ENCODE measurements at regions not wholly inside any gene's neighbourhood (a gene's known extent, or its start where the extent isn't known, plus 50 kb on each side); places are given as distances from the start of the nearest gene placed in this dataset.
"Not testable (repeated sequence)": the region's sequence is repeated elsewhere in the genome, so short reads cannot be mapped to it uniquely, and the experiment has no call there.

DNA sequence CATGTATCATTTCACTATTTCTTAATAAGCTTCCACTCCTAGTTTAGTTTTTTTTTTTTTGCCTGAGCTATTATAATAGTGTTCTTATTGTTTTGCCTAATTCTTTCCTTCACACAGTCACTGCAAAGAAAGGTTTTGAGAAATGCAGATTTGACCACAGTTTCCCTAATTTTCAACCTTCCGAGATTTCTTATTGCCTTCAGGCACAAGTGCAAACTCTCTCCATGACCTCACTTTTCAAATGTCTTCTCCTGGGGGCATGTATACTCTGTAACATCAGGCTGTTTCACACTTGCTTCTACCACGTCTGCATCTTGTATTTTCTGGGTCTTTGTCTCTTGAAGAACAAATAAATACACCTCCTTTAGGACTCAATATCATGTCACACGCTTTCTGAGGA, 339.0 kb upstream of the CITED2 start:
- DNase-seq (ENCODE audit: low read depth in 2 of 2) = no peak

- DNase-seq (ENCODE audit: low read depth in 2 of 2) = no peak
Measured at GRCh38 chr6:139712830-139713229, 338.4 kb upstream of the CITED2 start.

DNA sequence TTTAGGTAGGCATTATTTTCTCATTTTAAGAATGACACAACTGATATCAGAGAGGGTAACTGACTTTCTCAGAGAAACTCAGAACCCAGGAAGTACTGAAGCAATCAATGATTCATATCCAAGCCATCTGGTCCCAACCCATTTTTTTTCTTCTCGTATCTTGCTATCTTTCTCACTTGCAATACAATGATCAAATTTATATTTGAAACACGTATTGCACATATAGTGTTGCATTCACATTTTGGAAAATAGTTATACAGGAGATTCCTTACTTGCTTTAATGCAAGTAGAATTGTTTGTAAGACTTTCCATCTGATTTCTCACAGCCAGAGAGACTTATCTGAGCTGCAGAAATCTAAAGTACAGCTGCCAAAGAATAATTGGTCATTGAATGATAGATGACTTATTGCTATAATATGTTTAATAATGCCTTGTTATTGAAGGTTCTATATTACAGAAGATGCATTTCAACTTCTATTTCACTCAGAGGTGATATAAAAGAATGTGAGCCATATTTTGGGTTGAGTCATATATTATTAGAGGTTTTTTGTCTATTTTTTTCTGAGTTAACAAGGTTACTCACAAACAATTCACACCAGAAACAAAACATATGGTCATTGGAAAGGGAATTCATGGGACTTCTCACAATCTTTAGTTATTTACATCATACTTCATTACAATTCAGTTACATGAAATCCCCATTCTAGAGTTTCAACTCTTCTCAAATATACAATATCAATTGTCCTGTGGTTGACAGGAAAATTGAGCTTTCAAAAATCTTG, 337.5 kb upstream of the CITED2 start:
- DNase-seq (ENCODE audit: low read depth in 2 of 2) = no peak

DNA sequence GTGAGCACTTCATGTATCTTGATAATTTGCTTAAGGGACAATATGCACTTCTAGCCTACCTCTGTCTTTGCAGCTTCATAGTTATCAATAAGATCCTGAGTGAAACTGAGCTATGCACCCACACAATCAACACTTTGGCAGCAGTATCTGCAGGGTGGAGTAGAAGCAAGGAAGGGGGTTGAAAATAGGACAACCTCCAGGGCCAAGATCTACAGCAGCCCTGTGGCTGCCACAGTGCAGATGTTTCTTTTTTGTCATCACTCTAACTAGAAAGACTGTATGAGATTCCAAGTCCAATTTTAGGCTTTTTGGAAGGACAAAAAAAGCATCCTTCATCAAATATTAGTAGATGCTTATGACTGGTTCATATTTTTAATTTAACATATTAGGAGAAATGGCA, 336.1 kb upstream of the CITED2 start:
- no peak for DNase-seq (ENCODE audit: low read depth in 2 of 2)

DNA sequence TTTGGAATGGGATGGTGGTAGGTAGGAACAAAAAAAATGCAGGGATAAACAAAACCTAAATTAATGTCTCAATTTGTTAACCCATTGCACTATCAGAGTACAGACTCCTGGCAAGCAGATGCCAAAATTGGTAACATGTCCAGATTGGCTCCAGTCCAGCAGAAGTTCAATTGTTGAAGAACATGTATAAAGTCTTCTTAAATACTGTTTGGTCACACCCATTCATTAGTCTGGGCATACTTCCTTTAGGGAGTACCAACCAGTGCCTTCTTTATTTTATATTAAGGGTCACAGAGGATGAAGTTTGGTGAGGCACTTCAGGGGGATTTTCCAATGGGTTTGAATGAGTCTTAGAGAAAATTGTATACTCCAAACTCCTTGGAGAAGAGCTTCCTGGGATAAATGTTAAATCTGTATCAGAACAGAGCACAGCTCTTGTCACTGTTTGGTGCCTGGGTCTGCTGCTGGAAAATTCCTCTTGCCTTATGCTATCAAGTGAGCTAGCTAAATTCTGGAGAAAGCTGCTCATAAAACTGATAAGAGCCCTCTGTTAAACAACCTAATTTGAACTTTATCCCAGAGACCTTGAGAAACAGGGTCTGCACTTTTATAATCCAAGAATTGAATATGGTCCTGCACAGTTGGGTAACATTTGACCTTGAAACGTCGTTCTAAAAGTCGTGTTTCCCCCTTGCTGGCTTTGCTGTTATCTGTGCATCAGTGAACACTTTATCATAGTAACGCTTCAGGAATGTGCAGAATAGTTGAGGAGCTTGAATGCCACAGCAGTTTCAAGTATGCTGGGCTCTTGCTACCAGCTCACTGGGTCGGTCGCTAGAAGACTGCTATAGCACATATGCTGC, 334.1 kb upstream of the CITED2 start:
- DNase-seq (ENCODE audit: low read depth in 2 of 2) = no peak

GRCh38 chr6:139706912-139707311, 332.5 kb upstream of the CITED2 start:
- no peak for DNase-seq (ENCODE audit: low read depth in 2 of 2)

DNA sequence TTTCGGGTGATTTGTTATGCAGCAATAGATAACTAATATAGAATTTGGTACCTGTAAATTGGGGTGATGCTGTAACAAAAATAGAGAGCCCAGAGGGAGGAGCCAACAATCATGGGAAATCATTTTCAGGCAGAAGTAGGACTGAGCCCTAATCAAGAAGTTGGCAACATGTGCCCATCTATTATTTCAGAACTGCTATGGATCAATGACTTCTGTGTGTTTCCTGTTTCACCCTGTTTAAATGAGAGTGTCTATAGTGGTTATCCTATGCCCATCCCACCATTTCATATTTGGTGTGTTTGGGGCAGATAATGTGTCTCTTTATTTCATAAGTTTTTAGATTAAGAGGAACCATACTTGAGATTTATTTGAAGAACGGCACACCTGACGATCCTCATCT, 330.8 kb upstream of the CITED2 start:
- DNase-seq (ENCODE audit: low read depth in 2 of 2) = no peak

DNA sequence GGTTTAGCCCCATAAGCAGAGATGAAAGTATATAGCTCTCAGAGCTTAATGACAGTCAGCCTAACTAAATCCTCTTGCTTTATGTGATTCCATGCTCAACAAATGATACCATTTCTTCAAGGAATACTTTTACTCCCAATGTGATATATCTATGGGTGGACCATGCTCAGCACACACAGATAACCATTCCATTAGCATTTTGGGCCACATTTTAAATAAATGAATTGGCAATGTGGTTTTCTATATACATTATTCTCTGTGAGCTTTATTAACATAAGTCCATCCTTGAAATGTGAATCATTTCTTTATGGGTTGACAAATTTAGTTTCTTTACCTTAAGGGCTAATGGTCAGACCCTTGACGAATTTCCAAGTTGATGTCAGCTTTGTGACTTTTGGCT, 329.3 kb upstream of the CITED2 start:
- no peak for DNase-seq (ENCODE audit: low read depth in 2 of 2)

- no peak for DNase-seq (ENCODE audit: low read depth in 2 of 2)
Measured at GRCh38 chr6:139702706-139703105, 328.3 kb upstream of the CITED2 start.

DNA sequence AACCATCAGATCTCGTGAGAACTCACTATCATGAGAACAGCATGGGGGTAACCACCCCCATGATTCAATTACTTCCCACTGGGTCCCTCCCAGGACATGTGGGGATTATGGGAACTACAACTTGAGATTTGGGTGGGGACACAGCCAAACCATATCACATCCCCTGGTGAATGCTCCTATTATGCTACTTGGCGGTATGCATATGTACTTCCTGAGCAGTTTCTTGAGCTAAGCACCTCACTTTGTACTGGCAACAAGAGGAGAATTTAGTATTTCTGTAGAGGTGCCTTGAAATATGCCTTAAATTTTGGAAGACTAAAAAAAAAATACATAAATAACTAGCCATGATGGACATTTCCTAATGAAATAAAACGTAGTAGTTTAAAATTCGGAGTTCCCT, 327.2 kb upstream of the CITED2 start:
- DNase-seq (ENCODE audit: low read depth in 2 of 2) = no peak

GRCh38 chr6:139701003-139701402, 326.6 kb upstream of the CITED2 start:
- DNase-seq (ENCODE audit: low read depth in 2 of 2) = no peak

GRCh38 chr6:139699911-139700310, 325.5 kb upstream of the CITED2 start:
- DNase-seq (ENCODE audit: low read depth in 2 of 2) = no peak

DNA sequence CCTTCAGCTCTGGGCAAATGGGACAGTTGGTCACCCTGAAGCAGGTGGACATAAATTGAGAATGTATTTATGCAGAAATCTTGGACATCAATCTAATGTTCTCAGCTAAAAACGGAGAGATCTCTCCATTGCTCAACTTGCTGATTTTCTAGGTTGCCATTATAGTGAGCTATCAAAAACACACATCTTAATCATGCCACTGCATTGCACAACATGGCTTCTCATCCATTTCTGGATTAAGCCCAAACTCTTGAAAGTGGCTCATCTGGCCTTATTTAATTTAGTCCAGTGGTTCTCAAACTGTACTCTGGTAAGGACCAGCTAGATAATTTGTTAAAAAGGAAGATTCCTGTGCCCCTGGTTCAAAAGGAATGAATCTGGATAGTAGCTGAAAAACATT, 324.9 kb upstream of the CITED2 start:
- DNase-seq (ENCODE audit: low read depth in 2 of 2) = no peak

DNA sequence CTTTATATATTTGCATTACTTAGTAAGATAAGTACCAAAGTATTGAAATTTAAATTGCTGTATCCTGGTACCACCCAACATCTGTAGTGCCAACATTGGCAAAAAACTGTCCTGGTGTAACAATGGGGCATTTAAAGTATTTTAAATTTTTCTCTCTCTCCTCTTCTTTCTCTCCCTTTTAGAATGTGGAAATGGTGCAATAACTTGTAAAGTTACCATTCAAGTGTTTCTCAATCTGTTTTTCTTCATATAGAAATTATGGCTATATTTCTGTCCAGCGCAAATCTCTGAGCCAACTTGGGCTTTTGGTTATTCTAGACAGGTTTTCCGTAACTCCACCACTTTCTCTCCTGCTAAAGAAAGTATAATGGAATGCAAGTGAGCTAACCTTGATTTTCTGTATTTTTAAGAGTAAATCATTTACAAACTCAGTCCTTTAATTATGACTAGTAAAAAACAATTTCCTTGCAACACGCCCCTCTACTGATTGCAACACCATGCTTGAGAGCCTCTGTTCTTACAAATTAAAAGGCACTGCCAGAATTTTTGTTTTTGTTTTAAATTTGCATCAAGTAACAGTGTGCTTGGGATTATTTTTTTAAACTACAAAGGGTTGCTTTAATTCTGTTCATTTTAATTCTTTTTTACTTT, 324.2 kb upstream of the CITED2 start:
- no peak for DNase-seq (ENCODE audit: low read depth in 2 of 2)

- DNase-seq (ENCODE audit: low read depth in 2 of 2) = not testable (repeated sequence)
Measured at GRCh38 chr6:139697856-139698255, 323.4 kb upstream of the CITED2 start.

DNA sequence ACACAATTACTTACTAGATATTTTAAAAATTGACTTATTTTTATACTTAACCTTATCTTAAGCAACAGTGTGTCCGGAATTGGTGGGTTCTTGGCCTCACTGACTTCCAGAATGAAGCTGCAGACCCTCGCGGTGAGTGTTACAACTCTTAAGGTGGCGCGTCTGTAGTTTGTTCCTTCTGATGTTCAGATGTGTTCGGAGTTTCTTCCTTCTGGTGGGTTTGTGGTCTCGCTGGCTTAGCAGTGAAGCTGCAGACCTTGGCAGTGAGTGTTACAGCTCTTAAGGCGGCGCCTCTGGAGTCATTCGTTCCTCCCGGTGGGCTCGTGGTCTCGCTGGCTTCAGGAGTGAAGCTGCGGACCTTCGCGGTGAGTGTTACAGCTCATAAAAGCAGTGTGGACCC, 322.5 kb upstream of the CITED2 start:
- DNase-seq (ENCODE audit: low read depth in 2 of 2) = not testable (repeated sequence)

DNA sequence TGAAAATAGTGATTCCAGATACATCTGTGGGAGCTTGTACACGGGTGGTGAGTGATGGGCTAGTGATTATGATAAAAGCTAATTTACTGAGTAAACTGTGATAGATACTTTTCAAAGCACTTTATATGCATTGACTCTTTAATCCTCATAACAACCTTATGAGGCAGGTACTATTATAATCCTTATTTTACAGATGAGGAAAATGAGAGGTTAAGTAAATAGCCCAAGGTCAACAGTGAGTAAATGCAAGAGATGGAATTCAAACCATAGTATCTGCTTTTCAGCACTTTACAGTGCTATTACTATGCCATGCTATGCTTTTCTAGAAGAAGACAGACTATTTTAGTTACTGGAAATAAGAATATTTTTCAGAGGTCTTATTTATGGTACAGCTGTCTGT, 320.9 kb upstream of the CITED2 start:
- DNase-seq (ENCODE audit: low read depth in 2 of 2) = no peak

- DNase-seq (ENCODE audit: low read depth in 2 of 2) = no peak
Measured at GRCh38 chr6:139693735-139694134, 319.3 kb upstream of the CITED2 start.

DNA sequence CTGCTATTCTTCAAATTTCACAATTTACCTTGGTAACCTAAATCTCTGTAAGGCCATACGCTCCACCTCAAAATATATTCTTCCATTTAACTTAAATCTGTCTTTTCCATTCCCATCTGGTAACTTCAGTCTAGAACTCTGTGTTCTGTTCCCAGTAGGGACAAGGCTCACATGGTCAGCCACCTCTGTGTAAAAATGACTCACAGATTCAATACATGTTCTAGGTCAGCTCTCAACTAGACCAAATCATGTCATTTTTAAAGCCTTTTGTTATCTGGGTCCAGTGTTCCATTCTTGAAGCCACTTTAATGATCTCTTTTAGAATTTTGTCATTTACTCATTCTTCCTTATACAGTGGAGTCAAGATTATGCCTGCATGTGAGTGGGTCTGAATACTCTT, 315.6 kb upstream of the CITED2 start:
- no peak for DNase-seq (ENCODE audit: low read depth in 2 of 2)

GRCh38 chr6:139687055-139687454, 312.6 kb upstream of the CITED2 start:
- no peak for DNase-seq (ENCODE audit: low read depth in 2 of 2)

GRCh38 chr6:139686308-139686707, 311.9 kb upstream of the CITED2 start:
- DNase-seq (ENCODE audit: low read depth in 2 of 2) = no peak

DNA sequence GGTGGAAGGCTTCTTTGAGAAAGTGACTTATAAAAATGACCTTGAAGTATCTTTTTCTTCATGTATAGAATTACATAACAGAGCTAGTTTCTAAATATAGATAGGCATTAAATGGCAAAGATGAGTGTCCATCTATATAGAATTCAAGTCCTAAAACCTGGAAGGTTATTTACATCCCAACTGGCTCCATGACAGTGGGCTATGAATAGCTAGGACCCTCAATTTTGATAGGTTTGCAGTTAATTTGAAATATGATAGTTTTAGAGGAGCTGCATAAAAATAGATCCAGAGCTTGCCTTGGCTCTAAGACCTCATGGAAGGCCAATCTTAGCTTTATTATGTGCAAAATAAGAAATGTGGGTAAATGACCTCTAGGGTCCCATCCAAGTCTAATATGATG, 310.6 kb upstream of the CITED2 start:
- no peak for DNase-seq (ENCODE audit: low read depth in 2 of 2)

- DNase-seq (ENCODE audit: low read depth in 2 of 2) = no peak
Measured at GRCh38 chr6:139680819-139681218, 306.4 kb upstream of the CITED2 start.
